ENCODE measurements at regions not wholly inside any gene's neighbourhood (a gene's known extent, or its start where the extent isn't known, plus 50 kb on each side); places are given as distances from the start of the nearest gene placed in this dataset.

DNA sequence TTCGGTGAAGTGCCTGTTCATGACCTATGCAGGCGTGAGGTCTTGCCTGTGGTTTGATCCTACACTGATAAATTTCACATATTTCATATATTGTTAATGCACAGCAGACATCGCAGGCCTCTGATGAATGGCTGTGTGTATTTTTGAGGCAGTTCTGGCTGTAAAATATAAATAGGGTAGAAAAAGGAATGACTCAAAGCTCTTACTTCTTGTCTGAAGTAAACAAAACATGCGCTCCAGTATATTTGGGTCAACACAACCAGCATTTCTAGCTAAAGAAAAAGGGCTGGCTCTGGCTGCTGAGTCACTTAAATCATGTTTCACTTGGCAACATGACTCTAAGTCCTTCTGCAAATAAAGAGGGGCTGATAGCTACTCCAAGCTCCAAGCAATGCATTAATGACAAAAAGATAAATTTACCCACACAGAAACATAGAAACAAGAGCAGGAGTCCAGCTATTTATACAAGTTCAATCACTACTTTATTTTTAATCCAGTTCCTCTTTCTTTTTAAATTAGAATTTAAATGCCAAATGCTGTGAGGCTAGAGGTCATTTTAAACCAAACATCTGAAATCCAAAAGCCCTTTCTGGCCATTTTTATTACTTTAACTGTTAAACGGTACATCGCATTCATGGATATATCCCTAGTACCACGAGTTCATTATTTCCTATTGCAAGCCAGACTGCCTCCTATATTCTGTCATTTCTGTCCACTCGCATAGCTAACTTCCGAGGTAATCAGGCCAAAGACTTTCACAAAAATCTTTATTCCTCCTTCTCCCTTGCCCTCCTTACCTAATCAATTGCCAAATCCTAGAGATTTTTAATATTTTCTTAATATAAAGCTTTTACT, 54.3 kb upstream of the TMCC3 start:
- TF ChIP-seq EZH2phosphoT487 (IDR thresholded peaks at IDR 0.05; ENCODE audit: low read depth, severe bottlenecking, unreplicated experiment) (no peak), EZH2 (IDR thresholded peaks at IDR 0.05; ENCODE audit: borderline replicate concordance) (no peak)
- TF ChIP-seq, protein P1, sequence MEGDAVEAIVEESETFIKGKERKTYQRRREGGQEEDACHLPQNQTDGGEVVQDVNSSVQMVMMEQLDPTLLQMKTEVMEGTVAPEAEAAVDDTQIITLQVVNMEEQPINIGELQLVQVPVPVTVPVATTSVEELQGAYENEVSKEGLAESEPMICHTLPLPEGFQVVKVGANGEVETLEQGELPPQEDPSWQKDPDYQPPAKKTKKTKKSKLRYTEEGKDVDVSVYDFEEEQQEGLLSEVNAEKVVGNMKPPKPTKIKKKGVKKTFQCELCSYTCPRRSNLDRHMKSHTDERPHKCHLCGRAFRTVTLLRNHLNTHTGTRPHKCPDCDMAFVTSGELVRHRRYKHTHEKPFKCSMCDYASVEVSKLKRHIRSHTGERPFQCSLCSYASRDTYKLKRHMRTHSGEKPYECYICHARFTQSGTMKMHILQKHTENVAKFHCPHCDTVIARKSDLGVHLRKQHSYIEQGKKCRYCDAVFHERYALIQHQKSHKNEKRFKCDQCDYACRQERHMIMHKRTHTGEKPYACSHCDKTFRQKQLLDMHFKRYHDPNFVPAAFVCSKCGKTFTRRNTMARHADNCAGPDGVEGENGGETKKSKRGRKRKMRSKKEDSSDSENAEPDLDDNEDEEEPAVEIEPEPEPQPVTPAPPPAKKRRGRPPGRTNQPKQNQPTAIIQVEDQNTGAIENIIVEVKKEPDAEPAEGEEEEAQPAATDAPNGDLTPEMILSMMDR (IDR thresholded peaks at IDR 0.05; ENCODE audit: poor library complexity): no peak

Measured in hepatocyte (in vitro differentiated cells).